Choroid plexus epithelial cell (primary cell): ENCODE measurements at regions not wholly inside any gene's neighbourhood (a gene's known extent, or its start where the extent isn't known, plus 50 kb on each side); places are given as distances from the start of the nearest gene placed in this dataset.

Experiments
- DNase-seq: peaks from one replicate; pipeline ENCODE4 v3.0.0-alpha.2; 2010; ENCODE audit warnings: low read depth
- H3K4me3 ChIP-seq: 2 replicates; pipeline ENCODE4 v1.5.1; 2011; ENCODE audit warnings: low read depth, mild to moderate bottlenecking, control low read depth, low read length, moderate library complexity
- TF ChIP-seq, protein P1 (sequence below): conservative IDR thresholded peaks from 2 replicates; pipeline ENCODE4 v1.5.1; 2011; ENCODE audit warnings: low read depth, mild to moderate bottlenecking, control low read depth, inconsistent platforms, low read length, moderate library complexity

GRCh38 chr3:16114930-16115329 is 59.5 kb upstream of the GALNT15 start:
- TF ChIP-seq, protein P1, sequence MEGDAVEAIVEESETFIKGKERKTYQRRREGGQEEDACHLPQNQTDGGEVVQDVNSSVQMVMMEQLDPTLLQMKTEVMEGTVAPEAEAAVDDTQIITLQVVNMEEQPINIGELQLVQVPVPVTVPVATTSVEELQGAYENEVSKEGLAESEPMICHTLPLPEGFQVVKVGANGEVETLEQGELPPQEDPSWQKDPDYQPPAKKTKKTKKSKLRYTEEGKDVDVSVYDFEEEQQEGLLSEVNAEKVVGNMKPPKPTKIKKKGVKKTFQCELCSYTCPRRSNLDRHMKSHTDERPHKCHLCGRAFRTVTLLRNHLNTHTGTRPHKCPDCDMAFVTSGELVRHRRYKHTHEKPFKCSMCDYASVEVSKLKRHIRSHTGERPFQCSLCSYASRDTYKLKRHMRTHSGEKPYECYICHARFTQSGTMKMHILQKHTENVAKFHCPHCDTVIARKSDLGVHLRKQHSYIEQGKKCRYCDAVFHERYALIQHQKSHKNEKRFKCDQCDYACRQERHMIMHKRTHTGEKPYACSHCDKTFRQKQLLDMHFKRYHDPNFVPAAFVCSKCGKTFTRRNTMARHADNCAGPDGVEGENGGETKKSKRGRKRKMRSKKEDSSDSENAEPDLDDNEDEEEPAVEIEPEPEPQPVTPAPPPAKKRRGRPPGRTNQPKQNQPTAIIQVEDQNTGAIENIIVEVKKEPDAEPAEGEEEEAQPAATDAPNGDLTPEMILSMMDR, result no peak
- H3K4me3 ChIP-seq, result no peak overlapping the region
- no peak for DNase-seq

GRCh38 chr3:16118396-16118795 is 56.1 kb upstream of the GALNT15 start:
- TF ChIP-seq, protein P1, result no peak
- no peak overlapping the region for H3K4me3 ChIP-seq
- no peak for DNase-seq

- DNase-seq, result no peak
- TF ChIP-seq, protein P1, result no peak
- H3K4me3 ChIP-seq, result no peak overlapping the region
These were observed 54.6 kb upstream of the GALNT15 start for GRCh38 chr3:16119887-16120286.

DNA sequence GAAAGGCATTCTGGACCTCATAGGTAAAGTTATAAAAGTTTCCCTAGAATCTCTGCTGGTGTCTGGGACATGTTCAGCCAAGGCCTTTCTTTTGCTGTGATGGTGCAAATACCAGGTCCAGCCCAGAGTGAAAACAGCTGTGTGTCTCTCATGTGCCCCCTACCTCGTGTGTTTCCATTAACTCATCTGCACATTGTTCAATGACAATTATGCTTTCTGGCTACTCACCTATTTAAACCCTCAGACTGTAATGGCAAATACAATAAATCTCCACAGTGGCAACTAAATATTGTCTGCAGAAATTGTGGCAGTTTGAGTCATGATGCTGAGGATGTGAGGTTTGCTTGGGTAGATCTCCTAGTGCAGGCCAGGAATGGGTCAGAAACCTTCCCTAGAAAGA is 53.1 kb upstream of the GALNT15 start:
- no peak overlapping the region for H3K4me3 ChIP-seq
- DNase-seq, result no peak
- TF ChIP-seq, protein P1, result no peak

DNA sequence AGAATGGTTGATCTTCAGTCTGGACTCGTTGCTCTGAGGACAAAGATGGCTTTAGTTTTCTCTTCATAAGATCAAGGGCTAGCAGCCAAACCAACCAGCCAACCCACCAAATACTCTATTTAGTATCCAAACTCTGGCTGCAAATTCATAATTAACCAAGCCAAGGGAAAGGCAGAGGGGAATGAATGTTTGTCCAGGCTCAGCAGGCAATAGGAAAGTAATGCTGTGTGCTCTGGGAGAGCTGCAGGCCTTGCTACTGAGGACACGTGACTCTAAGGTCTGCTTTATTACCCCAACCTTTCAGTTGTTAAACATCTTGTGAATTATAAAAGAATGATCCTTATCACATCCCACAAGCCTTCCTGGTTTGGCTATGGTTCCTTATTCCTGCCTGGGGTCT is 52.3 kb upstream of the GALNT15 start:
- TF ChIP-seq, protein P1, result no peak
- no peak overlapping the region for H3K4me3 ChIP-seq
- no peak for DNase-seq

- no peak overlapping the region for H3K4me3 ChIP-seq
- TF ChIP-seq, protein P1, result no peak
- DNase-seq, result no peak
These were observed 51.8 kb upstream of the GALNT15 start for GRCh38 chr3:16122661-16123060.

DNA sequence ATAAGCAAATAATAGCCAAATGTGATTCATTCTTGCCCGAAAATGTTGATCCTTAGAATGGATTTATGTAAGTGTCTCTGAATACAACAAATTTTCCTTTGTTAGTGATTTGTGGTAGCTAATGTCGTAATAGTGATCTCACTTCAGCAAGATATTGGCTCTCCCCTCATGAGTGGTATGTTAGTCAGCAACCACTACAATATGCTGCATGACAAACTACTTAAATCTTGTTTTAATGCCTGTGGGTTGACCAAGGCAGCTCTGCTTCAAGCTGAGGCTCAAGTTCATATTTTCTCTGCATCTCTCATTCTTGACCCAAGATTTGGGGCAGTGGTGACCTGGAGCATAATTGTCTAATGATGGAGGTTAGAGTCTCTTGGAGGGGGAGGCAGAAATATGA is 49.8 kb upstream of the GALNT15 start:
- TF ChIP-seq, protein P1, result no peak
- no peak overlapping the region for H3K4me3 ChIP-seq
- peak; percentile 91 for DNase-seq
